ENCODE measurements at regions not wholly inside any gene's neighbourhood (a gene's known extent, or its start where the extent isn't known, plus 50 kb on each side); places are given as distances from the start of the nearest gene placed in this dataset.
"Not testable (repeated sequence)": the region's sequence is repeated elsewhere in the genome, so short reads cannot be mapped to it uniquely, and the experiment has no call there.

DNA sequence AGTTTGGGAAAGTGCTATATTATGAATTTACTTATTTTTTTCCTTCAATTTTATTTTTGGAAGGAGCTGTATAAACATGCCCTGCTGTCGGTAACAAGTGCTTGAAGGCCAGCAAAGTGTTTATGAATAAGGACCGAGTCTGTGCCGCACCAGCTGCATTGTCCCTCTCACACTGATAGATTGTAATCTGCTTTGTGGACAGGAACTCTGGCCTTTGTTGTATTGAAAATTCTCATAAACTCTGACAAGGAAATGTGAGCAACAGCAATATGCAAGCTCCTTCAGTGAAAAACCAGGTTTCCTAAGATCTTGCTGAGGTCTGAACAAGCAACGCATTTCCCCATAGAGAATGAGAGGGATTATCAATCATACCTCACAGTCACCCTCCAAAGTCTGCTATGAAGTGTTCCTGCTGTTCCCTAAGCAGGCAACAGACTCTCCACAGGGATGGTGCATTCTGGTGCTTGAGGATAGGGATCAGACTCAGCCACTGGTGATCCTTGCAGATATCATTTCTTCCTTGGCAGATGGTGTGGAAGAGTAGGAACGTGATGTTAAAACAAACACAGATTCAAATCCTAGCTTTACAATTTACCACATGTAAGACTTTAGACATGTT lies 109.6 kb downstream of the KCNJ2 start:
- DNase-seq (ENCODE audit: low spot score): no peak

DNA sequence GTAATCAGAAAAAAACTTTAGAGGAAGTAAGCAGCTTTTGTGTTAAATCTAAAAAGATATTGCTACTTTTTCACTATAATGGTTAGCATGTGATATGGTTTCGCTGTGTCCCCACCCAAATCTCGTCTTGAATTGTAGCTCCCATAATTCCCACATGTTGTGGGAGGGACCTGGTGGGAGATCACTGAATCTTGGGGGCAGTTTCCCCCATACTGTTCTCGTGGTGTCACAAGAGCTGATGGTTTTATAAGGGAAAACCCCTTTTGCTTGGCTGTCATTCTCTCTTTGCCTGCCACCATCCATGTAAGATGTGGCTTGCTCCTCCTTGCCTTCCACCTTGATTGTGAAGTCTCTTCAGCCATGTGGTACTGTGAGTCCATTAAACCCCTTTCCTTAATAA lies 117.1 kb downstream of the KCNJ2 start:
- DNase-seq (ENCODE audit: low spot score): no peak

GRCh38 chr17:70288540-70289290 lies 119.4 kb downstream of the KCNJ2 start:
- no peak for DNase-seq (ENCODE audit: low spot score)

DNA sequence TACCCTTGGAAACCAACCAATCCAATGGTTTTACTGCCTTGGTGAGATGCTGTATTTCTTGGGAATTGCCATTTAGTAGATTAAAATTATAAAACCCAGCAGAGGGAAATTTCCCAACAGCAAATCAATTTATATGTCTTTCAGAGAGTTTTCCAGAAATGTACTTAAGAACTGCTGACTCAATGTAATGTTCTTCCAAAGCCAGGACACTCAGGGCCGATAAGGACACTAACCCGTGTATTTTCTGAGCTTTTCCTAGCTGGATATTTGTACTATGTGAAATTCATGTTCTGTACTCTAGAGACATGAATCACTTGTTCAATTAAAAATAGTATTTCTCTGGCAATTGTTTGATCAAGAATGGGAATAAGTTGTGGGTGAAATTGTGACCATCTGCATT lies 121.4 kb downstream of the KCNJ2 start:
- no peak for DNase-seq (ENCODE audit: low spot score)

- no peak for DNase-seq (ENCODE audit: low spot score)
Observed at GRCh38 chr17:70292366-70292765, 123.0 kb downstream of the KCNJ2 start.

GRCh38 chr17:70293564-70294310 lies 124.4 kb downstream of the KCNJ2 start:
- DNase-seq (ENCODE audit: low spot score): not testable (repeated sequence)

DNA sequence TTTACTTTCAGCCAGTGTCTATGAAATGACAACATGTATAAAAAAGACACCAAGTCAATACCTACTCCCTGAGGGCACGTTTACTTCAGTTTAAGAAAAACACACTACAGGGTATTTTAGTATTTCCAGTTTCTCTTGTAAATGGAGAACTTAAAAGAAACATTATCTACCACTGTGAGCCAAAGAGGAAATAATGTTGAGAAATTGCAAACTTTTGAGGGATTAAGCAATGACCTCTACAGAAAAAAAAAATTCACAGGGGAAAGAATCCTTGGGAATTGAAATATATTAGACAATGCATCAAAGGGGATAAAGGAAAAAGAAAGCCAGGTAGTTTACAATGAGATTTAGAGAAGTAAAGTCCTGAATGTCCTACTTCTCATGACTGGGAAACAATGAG lies 126.0 kb downstream of the KCNJ2 start:
- DNase-seq (ENCODE audit: low spot score): no peak

DNA sequence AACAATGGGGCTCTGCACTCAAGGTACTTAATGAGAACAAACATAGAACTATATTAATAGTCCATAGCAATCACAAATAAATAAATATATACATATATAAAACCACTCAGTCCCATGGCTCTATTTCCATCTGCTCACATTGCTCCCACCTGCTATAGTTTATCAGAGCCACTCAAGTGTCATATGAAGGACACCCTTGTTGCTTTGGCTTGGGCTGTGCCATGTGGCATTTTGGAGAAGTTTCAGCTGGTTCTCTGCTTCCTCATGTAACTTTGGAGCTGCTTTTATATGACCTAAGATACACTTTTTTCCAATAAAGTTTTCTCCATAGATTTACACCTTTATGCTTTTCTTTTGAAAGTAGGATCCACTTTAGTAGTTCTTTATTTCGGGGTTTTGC lies 126.4 kb downstream of the KCNJ2 start:
- DNase-seq (ENCODE audit: low spot score): no peak

- no peak for DNase-seq (ENCODE audit: low spot score)
Observed at GRCh38 chr17:70296456-70296855, 127.1 kb downstream of the KCNJ2 start.

- DNase-seq (ENCODE audit: low spot score): no peak
Observed at GRCh38 chr17:70297397-70297796, 128.1 kb downstream of the KCNJ2 start.

- DNase-seq (ENCODE audit: low spot score): no peak
Observed at GRCh38 chr17:70298929-70299531, 129.7 kb downstream of the KCNJ2 start.

DNA sequence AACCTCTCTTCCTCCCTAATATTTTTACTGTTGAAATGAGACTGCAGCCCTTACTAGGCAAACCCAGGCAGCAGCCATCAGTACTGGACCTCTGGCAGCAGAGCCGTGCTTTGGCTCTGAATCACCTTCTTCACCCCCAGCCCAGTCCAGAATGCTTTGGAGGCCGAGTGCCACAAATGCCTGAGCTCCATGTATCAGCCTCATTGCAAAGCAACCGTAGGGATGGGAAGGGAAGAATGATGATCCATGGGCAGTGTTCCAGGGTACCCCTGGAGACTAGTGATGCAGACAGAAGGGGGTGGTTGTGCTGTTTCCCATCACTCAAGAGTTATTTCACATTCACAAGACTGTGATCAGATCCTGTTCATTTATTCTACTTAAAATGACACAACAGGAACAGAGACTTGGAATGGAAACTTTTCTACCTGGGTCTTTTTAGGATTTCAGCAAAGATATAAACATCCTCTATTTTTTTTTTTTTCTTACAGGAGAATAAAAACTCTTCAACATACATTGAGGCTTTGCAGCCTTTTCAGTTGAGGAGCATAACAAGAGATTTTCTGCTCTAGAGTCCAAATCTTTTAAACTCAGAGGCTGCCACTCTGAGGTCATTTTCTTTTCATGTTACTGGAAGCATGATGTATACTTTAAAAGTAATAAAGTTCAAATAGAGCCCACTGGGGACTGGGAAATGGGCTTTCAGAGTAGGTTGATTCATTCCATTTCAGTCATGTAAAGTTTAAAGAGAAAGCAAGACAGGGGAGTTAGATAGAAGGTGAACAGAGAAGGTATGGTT lies 138.3 kb downstream of the KCNJ2 start:
- peak; percentile 33 for DNase-seq (ENCODE audit: low spot score)

- no peak for DNase-seq (ENCODE audit: low spot score)
Observed at GRCh38 chr17:70308618-70309017, 139.3 kb downstream of the KCNJ2 start.

DNA sequence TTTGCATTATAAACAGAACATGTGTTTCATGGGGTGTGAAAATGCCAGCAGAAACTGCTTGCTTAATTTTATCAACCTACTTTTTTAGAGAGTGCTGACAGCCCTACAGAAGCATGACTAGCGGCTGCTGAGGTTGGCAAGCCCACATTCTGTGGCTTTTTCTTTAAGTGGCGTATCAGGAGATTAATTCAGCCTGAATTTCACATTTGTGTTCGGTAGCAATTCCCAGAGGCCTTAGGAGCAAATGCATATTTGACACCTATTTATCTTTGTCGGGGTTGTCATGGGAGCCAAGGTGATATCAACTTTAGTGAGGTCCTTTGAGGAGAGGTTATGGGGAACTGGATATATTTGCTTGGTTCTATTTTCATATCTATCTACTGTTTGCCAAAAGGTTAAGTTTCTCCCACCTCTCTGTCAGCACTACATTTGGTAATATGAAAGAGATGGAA lies 140.9 kb downstream of the KCNJ2 start:
- no peak for DNase-seq (ENCODE audit: low spot score)

GRCh38 chr17:70313086-70313852 lies 143.9 kb downstream of the KCNJ2 start:
- DNase-seq (ENCODE audit: low spot score): peak; percentile 34

- peak; percentile 36 for DNase-seq (ENCODE audit: low spot score)
Observed at GRCh38 chr17:70314096-70314495, 144.8 kb downstream of the KCNJ2 start.

DNA sequence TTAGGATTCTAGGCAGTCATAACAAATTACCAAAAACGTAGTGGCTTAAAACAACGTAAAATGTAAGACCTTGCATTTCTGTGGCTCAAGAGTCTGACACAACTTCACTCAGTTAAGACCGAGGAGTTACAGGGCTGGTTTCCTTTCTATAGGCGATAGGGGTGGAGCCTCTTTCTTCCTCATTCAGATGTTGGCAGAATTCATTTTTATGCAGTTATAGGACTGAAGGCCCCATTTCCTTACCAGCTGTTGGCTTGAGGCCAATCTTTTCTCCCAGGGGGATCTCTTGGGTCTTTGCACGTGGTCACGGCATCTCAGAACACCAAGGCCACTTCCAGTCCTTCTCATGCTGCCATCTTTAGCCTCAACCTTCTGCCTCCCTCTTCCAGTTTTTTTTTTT lies 145.2 kb downstream of the KCNJ2 start:
- DNase-seq (ENCODE audit: low spot score): no peak

GRCh38 chr17:70317421-70317820 lies 148.1 kb downstream of the KCNJ2 start:
- DNase-seq (ENCODE audit: low spot score): no peak

GRCh38 chr17:70318051-70318450 lies 148.7 kb downstream of the KCNJ2 start:
- no peak for DNase-seq (ENCODE audit: low spot score)

- DNase-seq (ENCODE audit: low spot score): no peak
Observed at GRCh38 chr17:70319516-70319915, 150.2 kb downstream of the KCNJ2 start.

All from AG08395 (cell line).